HG03066 (cell line): ENCODE measurements at regions not wholly inside any gene's neighbourhood (a gene's known extent, or its start where the extent isn't known, plus 50 kb on each side); places are given as distances from the start of the nearest gene placed in this dataset.

Experiments used
- ATAC-seq: cut with Tn5 transposase; IDR thresholded peaks from one replicate; pipeline ENCODE4 v1.9.1; 2021; ENCODE audit warnings: low read depth; ENCODE audit not compliant: unreplicated experiment

- ATAC-seq, result no peak
Measured at GRCh38 chr17:71987634-71988033, 133.2 kb upstream of the SOX9 start.

GRCh38 chr17:71989117-71989516 is 131.7 kb upstream of the SOX9 start:
- no peak for ATAC-seq

GRCh38 chr17:71993363-71993762 is 127.5 kb upstream of the SOX9 start:
- ATAC-seq, result no peak

- ATAC-seq, result no peak
Measured at GRCh38 chr17:71995590-71995989, 125.2 kb upstream of the SOX9 start.

GRCh38 chr17:72004011-72004427 is 116.8 kb upstream of the SOX9 start:
- no peak for ATAC-seq

- ATAC-seq, result peak; percentile 75
Measured at GRCh38 chr17:72004611-72005331, 116.0 kb upstream of the SOX9 start.

- peak; percentile 46 for ATAC-seq
Measured at GRCh38 chr17:72005332-72006163, 115.3 kb upstream of the SOX9 start.

- ATAC-seq, result no peak
Measured at GRCh38 chr17:72008236-72008876, 112.5 kb upstream of the SOX9 start.

GRCh38 chr17:72011561-72011960 is 109.3 kb upstream of the SOX9 start:
- no peak for ATAC-seq

- no peak for ATAC-seq
Measured at GRCh38 chr17:72021417-72022041, 99.3 kb upstream of the SOX9 start.

GRCh38 chr17:72022328-72023275 is 98.2 kb upstream of the SOX9 start:
- ATAC-seq, result no peak

GRCh38 chr17:72024457-72024856 is 96.4 kb upstream of the SOX9 start:
- ATAC-seq, result no peak

GRCh38 chr17:72025113-72025512 is 95.7 kb upstream of the SOX9 start:
- no peak for ATAC-seq

GRCh38 chr17:72030067-72030899 is 90.5 kb upstream of the SOX9 start:
- peak; percentile 65 for ATAC-seq

GRCh38 chr17:72031219-72031884 is 89.5 kb upstream of the SOX9 start:
- ATAC-seq, result no peak

GRCh38 chr17:72033334-72033733 is 87.5 kb upstream of the SOX9 start:
- ATAC-seq, result no peak

GRCh38 chr17:72034000-72034399 is 86.8 kb upstream of the SOX9 start:
- peak; percentile 45 for ATAC-seq

- no peak for ATAC-seq
Measured at GRCh38 chr17:72038427-72038826, 82.4 kb upstream of the SOX9 start.
